ENCODE measurements at regions not wholly inside any gene's neighbourhood (a gene's known extent, or its start where the extent isn't known, plus 50 kb on each side); places are given as distances from the start of the nearest gene placed in this dataset.

DNA sequence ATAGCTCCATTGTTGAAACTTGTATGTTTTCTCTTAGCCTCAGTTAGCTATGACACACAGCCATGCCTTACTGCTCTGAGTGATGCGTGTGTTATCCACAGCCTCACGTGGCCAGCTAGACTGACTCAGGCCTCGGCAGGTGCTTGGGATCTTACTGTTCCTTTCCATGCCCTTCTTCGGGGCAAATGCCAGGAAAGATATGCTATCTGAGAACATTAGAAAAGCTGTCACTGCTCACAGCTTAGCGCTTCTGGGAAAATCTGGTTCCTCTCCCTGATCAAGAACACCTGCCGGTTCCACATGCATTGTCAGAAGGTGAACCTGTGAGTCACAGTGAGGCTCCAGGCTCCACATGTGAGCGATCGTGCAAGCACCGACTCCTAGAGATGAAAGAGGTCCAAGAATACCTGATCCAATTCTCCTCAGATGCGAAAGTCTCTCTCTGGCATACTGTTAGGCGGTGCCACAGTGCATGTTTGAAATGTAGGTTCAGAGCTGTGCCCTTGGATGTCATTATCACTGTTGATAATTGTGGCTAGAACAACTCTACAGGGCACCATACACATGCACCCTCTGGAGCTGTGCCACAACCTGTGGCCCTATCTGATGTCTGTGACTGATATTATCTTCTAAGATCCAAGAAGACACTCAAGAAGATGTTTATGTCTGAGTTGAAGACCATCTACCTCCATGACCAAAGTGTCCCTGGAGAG is 247.8 kb upstream of the IGFBP3 start:
- TF ChIP-seq POLR2A (IDR thresholded peaks at IDR 0.05): no peak
- TF ChIP-seq CTCF (IDR thresholded peaks at IDR 0.05): no peak

All from heart left ventricle (tissue), 13 donors.